DMS153 treated with DMSO at 0.1 percent for 48 hours (cell line): ENCODE measurements at regions not wholly inside any gene's neighbourhood (a gene's known extent, or its start where the extent isn't known, plus 50 kb on each side); places are given as distances from the start of the nearest gene placed in this dataset.

Experiments used
- DNase-seq: peaks from one replicate; lab custom pipeline; 2025; ENCODE audit not compliant: unreplicated experiment; lab: John Stamatoyannopoulos, UW

- no peak for DNase-seq
Measured at GRCh38 chr16:66289986-66290385, 76.5 kb upstream of the CDH5 start.

DNA sequence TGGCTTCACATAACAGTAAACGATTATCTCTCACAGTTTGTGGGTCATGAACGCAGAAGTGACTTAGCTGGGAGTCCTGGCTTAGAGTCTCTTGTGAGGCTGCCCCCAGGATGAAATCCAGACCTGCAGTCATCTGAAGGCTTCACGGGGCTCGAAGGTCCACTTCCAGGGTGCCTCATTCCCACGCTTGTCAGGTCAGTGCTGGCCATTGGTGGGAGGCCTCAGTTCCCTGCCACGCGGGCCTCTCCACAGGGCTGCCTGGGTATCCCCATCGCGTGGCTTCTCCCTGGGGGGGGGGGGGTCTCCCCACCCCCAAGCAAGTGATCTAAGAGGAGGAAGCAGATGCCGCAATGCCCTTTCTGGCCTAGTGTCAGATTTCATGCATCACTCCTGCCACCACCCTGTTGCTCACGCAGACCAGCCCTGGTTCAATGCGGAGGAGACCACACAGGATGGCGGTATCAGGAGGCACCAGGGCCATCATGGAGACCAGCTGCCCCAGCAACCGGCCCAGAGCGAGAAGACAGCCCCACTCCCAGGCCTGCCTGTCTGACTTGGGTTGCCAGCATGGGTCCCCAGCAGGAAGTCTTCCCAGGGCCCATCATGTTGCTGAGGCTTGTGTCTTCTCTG lies 77.3 kb upstream of the CDH5 start:
- DNase-seq, result no peak

DNA sequence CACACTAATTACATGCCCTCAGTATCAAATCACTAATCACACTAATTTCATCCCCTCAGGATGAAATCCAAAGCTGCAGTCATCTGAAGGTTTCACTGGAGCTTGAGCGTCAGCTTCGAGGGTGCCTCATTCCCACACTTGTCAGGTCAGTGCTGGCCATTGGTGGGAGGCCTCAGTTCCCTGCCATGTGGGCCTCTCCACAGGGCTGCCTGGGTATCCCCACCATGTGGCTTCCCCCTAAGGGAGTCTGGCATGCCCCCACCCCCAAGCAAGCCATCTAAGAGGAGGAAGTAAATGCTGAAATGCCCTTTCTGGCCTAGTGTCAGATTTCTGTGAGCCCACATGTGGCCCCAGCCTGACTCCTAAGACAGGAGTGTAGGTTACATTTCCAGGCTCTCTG lies 78.6 kb upstream of the CDH5 start:
- no peak for DNase-seq

DNA sequence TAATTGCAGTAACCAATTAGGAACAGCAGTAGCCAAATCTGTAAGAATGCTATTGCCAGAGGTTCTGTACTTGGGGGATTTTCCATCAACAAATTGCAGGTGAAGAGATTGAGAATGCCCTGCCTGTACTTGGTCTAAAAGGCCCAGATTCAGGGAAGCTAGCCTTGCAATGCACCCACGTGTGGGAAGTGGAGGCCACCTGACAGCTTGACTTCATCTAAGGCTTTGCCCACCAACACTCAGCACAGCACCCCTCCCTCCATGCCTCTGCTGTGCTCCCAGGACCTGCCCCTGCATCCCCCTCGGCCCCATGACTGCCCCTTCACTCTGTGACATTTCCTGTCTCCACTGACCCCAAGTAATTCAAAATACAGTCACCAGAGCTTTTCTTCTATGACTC lies 79.1 kb upstream of the CDH5 start:
- DNase-seq, result no peak

DNA sequence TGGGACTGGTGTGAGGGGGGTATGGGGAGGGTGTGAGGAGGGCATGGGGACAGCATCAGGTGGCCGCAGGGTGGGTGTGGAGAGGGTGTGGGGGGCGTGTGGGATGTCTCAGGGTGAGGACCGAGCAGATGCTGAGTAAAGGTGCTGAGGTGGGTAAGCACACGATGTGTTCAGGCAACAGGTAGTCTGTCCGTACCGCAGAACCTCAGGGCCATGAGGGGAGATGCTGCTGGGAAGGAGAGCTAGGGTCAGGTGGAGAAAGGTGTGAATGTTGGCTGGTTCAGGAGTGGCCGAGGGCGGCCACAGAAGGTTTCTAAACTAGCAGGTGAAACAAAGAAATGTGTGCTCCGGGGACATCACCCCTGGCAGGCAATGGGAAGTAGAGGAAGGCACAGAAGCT lies 80.0 kb upstream of the CDH5 start:
- DNase-seq, result no peak

- peak; percentile 22 for DNase-seq
Measured at GRCh38 chr16:66278604-66279262, 87.8 kb upstream of the CDH5 start.

GRCh38 chr16:66278111-66278531 lies 88.4 kb upstream of the CDH5 start:
- DNase-seq, result no peak

- DNase-seq, result no peak
Measured at GRCh38 chr16:66277311-66278070, 89.0 kb upstream of the CDH5 start.

GRCh38 chr16:66275775-66276428 lies 90.6 kb upstream of the CDH5 start:
- peak; percentile 12 for DNase-seq

- peak; percentile 16 for DNase-seq
Measured at GRCh38 chr16:66274335-66275110, 92.0 kb upstream of the CDH5 start.

GRCh38 chr16:66273644-66274334 lies 92.7 kb upstream of the CDH5 start:
- no peak for DNase-seq

GRCh38 chr16:66273053-66273452 lies 93.4 kb upstream of the CDH5 start:
- DNase-seq, result no peak

- DNase-seq, result no peak
Measured at GRCh38 chr16:66272461-66272860, 94.0 kb upstream of the CDH5 start.

DNA sequence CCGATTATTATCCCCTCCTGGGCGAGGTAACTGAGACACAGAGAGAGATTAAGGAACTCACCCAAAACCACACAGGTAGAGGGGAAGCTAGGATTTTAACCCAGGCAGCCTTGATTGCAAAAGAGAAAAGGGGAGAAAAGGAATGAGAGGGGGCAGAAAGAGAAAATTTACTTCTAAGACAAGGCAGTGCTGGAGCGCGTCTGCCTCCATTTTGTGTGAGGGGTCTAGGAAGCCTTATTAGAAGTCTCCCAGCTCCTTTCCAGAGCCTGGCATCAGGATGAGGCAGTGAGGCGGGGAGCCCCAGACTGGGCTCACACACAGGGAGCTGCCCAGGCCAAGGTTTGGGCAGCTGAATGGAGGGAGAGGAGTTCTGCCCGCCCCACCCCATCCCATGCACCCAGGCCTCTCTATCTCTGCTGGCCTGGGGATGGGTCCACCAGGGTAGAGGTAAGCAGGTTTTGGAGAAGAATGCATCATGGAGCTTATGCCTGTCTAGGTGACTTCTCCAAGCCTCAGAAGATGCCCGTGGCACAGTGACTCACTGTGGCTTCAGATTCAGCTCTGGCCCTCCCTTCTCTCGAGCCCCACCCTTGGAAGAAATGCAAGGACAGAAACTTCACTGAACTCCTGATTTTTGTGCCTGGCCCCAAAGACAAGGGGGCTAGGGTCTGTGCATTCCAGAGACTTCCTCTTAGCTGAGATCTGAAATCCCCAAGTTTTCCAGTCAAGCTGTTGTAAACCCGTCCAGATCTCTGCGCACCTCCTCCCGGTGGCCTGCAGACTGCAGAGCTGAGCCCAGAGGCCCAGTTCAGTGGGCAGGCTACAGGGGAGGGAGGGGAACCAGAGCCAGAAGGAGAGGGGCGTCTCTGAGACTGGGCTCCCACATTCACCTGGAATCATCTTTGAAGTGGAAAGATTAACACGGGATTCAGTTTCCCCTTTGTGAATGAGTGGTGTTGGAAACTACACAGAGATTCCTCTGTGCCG lies 95.1 kb upstream of the CDH5 start:
- DNase-seq, result no peak

DNA sequence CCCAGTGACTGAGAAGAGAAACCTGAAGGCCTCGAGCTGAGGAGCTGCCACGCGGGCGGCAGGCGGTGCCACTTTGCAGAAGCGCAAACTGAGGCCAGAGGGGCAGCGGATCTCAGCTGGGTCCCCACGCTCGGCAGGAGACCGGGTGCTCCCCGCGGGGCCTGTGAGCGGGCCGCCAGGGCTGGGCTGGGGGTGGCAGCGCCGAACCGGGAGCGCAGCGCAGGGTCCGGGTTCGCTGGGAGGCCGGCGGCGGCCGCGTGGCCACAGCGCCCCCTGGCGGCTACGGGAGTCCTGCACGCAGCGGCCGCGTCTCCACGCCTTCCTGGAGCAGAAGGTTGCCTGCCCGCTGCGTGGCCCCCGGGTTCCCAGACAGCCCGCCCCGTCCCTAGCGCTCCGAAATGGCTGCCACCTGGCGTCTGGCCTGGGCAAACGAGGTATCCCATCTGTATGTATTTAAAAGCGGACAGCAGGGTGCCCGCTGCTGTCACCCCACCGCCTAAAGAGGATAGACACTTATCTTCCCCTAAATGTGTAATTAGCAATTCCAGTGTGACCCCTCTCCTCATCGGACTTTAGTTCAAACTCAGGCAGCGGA lies 96.1 kb upstream of the CDH5 start:
- DNase-seq, result peak; percentile 68

DNA sequence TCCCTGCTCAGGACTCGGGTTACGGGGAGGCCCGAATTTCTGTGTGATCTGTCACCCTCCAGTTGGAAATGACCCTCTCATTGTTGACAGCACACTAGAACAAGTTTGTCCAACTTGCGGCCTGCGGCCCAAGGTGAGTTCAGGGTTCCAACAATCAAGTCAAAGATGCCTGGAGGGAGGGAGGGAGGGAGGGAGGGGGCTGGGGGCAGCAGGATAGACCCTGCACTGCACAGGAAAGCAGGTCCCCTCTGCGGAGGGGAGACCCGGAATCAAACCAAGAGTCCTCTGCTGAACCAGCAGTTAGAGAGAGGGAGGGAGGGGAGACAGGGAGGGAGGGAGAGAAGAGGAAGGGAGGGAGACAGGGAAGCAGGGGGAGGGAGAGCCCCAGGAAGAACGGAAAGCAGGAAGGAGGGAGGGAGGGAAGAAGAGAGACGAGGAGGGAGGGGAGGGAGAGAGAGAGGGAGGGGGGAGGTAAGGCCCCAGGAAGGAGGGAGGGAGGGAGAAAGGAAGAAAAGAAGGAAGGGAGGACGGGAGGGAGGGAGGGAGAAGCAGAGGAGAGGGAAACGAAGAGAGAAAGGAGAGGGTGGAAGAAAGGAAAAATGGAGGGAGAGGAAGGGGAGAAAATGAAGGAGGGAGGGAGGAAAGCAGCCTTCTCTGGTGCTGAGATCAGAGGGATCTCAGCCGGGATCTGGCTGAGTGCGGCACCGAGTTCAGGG lies 96.7 kb upstream of the CDH5 start:
- no peak for DNase-seq

- no peak for DNase-seq
Measured at GRCh38 chr16:66267292-66268014, 99.0 kb upstream of the CDH5 start.
